ENCODE measurements at regions not wholly inside any gene's neighbourhood (a gene's known extent, or its start where the extent isn't known, plus 50 kb on each side); places are given as distances from the start of the nearest gene placed in this dataset.
"Not testable (repeated sequence)": the region's sequence is repeated elsewhere in the genome, so short reads cannot be mapped to it uniquely, and the experiment has no call there.

DNA sequence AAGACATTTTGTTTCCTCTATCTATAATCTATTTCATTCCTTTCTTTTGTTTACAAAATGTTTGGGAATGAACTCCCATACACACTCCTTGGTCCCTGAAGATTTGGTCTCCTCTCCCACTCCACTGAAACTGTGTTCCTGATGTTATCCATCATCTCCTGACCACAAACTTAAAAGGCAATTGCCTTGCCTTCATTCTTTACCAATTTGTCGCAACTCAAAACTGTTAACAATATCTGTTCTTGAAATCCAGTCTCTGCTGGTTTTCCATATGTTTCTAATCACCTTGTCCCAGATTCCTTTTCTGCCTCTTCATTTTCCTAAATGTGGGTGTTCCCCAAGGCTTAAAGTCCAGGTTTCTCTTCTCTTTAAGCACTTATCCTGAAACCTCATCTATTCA, 262.2 kb upstream of the TTC29 start:
- DNase-seq (ENCODE audit: low spot score): no peak
- intact Hi-C loops (cut with DNase I): no loop called here

DNA sequence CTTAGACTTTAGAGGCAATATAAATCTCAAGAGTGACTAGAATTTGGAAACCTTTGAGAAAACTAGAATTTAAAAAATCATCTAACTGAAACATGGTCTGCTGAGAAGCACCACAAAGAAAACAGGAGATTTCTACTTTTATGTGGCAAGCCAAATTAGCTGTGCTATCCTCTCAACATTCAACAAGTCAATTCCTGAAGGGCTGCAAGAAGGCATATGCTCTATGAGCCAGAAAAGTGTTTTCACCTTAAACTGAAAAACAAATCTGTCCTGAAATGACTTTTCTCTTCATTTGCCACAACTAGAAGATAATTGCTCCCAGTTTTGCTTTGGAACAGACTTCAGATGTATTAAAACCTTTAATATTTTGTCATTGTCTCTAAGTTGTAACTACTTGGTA, 263.2 kb upstream of the EDNRA start:
- no peak for DNase-seq (ENCODE audit: low spot score)
- intact Hi-C loops (cut with DNase I): no loop called here

DNA sequence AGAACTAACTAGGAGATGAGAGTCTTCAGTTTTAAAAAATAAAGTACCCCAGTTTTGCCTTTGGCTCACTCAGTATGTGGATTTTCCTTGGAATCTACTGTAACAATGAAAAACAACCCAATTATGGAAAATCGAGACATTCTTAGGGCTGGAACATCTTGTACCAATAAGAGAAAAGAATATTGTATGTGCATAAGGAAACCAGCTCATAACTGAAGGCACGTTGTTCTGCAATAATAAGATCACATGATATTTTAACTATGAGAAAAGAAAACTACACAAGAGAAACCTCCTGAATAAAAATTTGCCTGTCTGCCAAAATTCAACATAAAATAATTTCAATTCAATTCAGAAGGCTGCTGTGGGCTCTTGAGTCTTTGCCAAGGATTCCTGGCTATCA, 261.8 kb upstream of the EDNRA start:
- DNase-seq (ENCODE audit: low spot score): no peak
- intact Hi-C loops (cut with DNase I): no loop called here

DNA sequence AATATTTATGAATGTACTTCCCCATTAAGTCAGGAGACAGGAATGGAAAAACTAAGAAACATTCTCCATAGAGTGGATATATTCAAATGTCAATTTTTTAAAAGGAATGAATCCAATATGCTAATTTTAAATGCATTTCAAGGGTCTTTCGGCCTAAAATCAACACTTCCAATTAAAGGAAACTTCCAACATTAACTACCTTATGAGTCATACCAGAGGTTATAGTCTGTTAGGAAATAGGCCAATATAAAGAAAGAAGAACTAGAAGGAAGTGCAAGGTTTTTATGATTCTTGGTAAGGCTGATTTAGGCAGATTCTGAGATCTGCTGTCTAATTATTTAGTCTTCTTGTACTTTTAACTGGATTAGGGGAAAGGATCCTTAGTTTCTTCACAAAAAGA, 260.1 kb upstream of the EDNRA start:
- DNase-seq (ENCODE audit: low spot score): no peak
- intact Hi-C loops (cut with DNase I): no loop called here

DNA sequence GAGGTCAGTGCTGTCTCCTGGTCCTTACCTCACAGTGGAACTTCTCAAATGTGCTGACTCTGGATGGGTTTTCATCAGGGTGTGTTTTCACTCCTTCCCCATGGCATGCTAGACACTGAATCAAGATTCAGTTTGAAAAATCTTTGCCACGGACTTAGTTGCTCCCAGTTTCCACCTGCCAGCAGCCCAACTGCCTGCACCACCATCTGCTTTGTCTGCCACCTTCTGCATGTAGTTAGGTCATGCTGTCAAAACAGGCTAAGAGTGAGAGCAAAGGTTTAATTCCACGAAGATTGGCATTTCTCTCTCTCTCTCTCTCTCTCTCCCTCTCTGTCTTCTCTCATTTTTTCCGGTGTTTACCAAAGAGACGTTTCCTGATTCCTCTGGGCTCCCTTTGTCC, 258.0 kb upstream of the EDNRA start:
- intact Hi-C loops (cut with DNase I): no loop called here
- DNase-seq (ENCODE audit: low spot score): no peak

DNA sequence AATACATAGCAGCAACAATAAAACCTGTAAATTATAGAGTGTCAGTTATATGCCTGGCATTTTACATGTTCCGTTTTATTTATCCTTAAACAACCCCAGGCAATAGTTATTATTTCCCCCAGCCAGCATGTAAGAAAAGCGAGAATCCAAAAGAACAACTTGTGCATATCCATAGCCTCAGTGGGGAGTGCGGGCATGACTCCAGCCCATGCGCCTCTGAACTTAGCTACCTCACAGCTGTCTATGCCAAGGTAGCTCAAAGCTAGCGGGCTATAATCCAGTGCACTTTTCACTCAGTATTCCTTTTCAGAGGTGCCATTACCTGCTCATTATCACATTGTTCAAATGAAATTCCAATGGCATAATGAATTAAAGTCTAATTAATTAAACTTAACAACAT, 257.3 kb upstream of the EDNRA start:
- intact Hi-C loops (cut with DNase I): no loop called here
- no peak for DNase-seq (ENCODE audit: low spot score)

DNA sequence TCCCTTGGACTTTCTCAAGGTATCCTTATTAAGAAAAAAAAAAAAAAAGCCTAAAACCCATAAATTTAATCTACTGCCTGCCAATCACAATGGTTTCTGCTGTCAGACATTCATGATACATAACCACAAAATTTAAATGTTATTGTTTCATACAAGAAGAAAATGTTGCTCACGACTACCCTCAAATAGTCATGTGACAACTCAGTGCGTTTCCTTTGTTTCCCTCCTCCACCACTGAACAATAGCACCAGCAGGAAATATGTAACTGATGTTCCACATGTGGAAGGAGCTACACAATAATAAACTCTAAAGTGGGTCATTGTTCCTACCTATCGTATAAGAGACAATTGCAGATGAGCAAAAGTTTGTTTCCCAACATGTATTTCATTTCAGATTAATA, 244.1 kb upstream of the EDNRA start:
- intact Hi-C loops (cut with DNase I): no loop called here

DNA sequence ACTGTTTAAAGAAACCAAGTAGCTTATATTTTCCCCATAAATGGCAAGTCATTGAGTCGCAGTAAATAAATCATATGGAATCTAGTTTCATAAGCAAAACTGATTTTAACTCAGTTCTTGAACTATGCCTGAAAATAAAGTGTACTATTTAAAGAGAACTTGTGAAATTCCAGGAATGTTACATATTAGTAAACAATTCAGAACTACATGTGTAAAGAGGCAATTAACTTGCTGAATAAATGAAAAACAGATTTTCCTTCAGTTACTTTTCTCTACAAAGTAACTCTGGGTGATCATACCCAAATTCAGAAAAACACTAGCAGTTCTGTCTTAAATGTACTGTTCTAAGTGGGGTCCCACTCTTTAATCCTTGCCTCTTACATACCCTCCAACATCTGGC, 236.1 kb upstream of the EDNRA start:
- intact Hi-C loops (cut with DNase I): loop anchor here (10.0 kb wide), 1 partner anchor 50 kb away; no protein-coding TSS in a partner anchor
- no peak for DNase-seq (ENCODE audit: low spot score)

More for the DNA sequence above, 244.1 kb upstream of the EDNRA start:
- no peak for DNase-seq (ENCODE audit: low spot score)

DNA sequence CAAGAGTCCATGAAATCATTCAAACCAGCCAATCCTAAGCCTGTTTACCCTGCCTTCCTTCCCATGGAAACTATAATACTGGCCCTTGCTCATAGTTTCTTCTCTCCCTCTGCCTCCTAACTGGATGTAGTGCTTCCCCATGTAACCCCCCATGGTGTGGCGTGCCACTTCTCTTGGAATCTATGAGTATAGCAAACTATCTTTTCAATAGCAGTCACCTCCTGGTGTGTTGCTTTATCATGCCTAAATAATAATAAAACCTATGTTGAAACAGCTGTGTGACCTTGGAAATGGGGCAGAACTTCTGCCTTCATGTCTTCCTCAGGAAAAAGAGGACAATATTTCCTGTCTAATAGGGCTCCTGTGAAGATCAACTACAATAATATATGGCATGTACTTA, 234.8 kb upstream of the EDNRA start:
- no peak for DNase-seq (ENCODE audit: low spot score)
- intact Hi-C loops (cut with DNase I): loop anchor here (10.0 kb wide), 1 partner anchor 49 kb away; no protein-coding TSS in a partner anchor

DNA sequence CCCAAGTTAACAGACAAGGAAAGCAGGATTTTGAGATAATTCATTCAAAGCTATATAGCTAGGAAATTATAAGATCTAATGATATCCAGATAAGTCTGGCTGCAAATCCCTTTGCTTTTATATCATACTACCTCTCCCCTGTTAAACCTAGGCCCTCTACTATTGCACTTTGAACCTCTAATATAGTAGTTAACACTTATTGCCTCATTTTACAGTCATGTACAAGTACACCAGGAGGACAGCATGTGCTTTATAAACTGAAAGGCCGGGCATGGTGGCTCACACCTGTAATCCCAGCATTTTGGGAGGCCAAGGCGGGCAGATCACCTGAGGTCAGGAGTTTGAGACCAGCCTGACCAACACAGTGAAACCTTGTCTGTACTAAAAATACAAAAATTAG, 234.4 kb upstream of the EDNRA start:
- intact Hi-C loops (cut with DNase I): loop anchor here (10.0 kb wide), 1 partner anchor 48 kb away; no protein-coding TSS in a partner anchor
- not testable (repeated sequence) for DNase-seq (ENCODE audit: low spot score)

DNA sequence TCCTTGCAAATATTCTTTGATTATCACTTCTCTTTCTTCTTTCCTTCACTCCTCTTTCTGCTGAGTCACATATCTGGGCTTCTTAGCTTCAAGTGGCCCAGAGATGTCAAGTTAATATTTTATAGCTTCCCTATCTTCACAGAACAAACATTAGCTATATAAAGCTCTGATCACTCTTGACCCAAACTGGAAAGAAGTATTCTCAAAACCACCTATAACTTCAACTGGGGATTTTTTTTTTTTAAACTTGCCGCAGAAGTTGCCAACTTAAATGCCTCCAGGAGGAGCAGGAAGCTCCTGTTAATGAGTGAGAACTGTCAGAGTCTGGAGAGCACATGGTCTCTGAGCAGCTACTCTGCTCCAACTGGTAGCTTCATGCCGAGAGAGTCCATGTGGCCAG, 233.3 kb upstream of the EDNRA start:
- DNase-seq (ENCODE audit: low spot score): no peak
- intact Hi-C loops (cut with DNase I): loop anchor here (10.0 kb wide), 1 partner anchor 47 kb away; no protein-coding TSS in a partner anchor

DNA sequence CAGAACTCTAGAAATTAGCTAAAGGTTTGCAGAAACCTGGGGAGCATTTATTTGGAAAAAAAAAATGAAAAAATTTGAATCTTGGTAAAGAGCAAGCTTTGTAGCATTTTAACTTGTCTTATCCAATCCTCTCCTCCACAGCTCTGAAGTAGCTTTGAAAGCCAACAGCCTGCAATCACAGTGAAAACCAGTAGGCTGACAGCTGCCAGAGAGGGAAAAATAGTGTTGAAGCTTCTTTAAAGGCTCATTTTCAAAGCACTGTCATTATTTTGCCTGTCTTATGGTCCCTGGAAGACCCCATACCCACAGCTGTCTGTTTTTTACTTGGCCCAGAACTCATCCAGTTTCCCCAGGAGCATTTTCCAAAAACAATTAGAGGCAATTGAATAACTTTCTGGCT, 230.8 kb upstream of the EDNRA start:
- intact Hi-C loops (cut with DNase I): no loop called here

DNA sequence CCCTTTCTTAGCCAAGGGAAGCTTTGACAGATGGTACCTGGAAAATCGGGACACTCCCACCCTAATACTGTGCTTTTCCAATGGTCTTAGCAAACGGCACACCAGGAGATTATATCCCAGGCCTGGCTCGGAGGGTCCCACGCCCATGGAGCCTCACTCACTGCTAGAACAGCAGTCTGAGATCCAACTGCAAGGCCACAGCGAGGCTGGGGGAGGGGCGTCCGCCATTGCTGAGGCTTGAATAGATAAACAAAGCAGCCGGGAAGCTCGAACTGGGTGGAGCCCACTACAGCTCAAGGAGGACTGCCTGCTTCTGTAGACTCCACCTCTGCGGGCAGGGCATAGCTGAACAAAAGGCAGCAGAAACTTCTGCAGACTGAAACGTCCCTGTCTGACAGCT, 225.6 kb upstream of the EDNRA start:
- intact Hi-C loops (cut with DNase I); DNase-seq (ENCODE audit: low spot score): not testable (repeated sequence)

More for the DNA sequence above, 230.8 kb upstream of the EDNRA start:
- no peak for DNase-seq (ENCODE audit: low spot score)

DNA sequence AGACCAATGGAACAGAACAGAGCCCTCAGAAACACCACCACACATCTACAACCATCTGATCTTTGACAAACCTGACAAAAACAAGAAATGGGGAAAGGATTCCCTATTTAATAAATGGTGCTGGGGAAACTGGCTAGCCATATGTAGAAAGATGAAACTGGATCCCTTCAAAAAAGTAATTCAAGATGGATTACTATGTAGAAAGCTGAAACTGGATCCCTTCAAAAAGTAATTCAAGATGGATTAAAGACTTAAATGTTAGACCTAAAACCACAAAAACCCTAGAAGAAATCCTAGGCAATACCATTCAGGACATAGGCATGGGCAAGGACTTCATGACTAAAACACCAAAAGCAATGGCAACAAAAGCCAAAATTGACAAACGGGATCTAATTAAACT, 221.6 kb upstream of the EDNRA start:
- intact Hi-C loops (cut with DNase I); DNase-seq (ENCODE audit: low spot score): not testable (repeated sequence)

DNA sequence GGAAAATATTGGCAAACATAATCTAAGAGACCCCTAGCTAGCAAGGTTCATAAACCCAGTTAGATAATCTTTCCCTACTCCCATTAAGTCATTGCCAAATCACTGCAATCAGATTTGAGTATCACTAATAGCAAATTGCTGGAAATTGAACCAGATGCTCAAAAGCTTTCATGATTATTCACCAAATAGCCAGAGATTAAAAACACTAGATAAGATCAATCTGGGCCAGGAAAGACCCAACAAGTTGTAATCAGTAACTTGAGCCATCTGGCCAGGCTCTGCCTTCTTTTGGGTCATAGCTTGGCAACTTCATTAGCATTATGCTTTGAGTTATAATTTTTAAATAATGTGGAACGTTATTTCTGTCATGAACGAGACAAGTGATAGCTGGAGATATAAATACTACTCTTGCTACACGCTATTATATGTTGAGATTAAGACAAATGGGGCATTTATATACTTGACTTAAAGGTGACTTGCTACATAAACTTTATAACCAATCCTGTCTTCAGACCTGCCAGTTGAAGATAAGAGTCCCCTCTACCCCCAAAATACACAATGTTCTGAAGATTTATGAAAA, 196.6 kb upstream of the EDNRA start:
- intact Hi-C loops (cut with DNase I): no loop called here
- no peak for DNase-seq (ENCODE audit: low spot score)

DNA sequence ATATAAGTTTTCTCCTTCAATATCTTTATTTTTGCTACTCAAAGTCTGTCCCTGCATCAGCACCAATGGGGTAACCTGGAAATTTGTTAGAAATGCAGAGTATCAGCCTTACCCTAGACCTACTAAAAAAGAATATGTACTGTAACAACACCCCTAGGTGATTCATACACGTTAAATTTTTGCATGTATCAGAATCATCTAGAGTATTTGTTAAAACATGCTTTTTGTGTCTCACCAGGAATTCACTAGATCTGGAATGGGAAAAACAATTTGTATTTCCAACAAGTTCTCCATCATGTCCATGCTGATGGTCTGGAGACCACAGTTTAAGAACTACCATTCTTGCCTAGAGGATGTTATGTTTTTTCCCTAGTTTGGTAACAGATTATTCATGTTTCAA, 196.0 kb upstream of the EDNRA start:
- intact Hi-C loops (cut with DNase I): no loop called here

DNA sequence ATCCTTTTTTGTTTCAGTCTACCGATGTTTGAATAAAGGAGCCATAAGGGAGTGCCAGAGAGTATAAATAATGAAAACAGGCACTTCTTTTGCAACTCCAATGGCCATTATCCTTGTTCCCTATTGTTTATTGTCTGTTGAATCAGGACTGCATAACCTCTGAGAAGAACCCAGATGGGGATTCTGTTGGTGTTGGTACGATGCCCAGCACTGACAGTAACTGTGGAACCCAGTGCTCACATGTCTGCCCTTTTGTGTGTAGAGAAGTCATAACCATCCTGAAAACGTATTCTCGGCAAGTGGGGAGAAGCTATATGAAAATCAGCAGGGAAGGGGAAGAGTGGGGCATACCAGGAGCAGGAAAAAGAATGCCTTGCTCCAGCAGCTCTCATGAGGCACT, 195.1 kb upstream of the EDNRA start:
- DNase-seq (ENCODE audit: low spot score): no peak
- intact Hi-C loops (cut with DNase I): no loop called here

More for the DNA sequence above, 196.0 kb upstream of the EDNRA start:
- no peak for DNase-seq (ENCODE audit: low spot score)

DNA sequence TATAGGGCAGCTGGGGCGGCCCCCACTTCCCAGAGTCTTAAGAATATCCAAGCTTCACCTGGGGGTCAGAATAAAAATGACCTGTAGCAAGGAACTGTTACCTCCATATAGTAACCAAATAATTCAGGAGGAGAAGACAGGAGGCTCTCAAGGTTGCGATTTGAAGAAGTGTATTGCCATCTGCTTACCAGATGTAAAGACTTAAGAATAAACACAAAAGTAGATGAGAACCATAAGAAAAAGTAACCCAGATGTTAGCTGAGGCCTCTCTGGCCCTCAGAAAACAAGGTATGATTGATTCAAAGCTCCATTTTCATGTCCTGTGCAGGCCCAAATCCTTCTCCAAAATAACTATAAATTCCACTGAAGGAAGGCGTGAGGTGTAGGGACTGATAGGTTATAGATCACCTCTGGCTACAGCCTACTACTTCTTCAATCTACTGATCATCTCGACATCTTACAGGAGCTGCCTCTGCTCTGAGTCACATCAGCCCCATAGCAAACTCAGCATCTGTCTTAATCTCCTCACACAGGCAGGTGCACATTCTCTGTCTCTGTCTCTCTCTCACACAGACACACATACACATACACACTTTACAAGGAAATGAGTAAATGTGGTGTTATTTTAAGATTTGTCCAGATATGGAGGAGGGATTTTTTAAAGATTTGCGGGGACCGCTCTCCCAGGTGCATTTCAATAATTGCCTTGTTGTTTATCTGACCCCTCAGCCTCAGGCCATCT, 193.9 kb upstream of the EDNRA start:
- no peak for DNase-seq (ENCODE audit: low spot score)
- intact Hi-C loops (cut with DNase I): no loop called here

DNA sequence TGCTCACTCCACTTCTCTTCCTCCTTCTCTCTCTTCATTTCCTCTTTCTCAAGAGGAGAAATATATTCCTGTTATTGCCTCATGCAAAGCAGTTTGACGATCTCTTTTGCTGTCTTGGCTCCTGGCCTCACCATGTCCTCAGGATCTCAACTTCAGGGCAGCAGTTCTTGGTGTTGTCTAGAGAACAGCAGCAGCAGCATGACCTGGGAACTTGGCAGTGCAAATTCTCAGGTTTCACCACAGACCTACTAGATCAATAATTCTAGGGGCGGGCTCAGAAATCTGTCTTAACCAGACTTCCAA, 193.4 kb upstream of the EDNRA start:
- intact Hi-C loops (cut with DNase I): no loop called here

DNA sequence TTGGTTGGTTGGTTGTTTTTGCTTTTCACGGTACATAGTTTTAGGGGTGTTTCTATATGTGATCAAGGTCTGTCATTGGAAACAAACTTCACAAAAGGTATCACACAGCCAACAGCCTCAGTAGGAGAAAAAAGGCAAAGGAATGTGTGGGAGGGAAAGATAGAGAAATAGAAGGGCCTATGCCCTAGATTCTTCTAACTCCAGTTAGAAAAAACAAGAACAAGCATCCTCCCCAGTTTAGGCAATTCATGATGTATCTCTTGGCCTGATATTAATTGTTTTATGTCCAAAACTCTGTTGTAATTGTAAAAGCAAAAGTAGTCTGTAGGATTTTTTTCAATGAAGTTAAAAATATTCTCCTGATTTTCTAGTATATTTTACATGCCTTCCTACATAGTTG, 192.4 kb upstream of the EDNRA start:
- DNase-seq (ENCODE audit: low spot score): no peak
- intact Hi-C loops (cut with DNase I): no loop called here

More for the DNA sequence above, 193.4 kb upstream of the EDNRA start:
- DNase-seq (ENCODE audit: low spot score): peak; percentile 69

DNA sequence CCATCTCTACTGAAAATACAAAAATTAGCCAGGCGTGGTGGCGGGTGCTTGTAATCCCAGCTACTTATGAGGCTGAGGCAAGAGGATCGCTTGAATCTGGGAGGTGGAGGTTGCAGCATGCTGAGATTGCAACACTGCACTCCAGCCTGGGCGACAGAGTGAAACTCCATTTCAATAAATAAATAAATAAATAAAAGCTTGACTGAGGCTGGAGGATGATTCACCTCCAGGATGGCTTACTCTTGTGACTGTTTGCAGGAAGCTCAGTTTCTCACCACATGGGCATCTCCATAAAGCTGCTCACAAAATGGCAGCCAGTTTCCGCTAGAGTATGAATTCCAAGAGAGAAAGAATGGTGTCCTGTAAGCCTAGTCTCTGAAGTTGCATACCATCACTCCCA, 191.7 kb upstream of the EDNRA start:
- intact Hi-C loops (cut with DNase I): no loop called here
- no peak for DNase-seq (ENCODE audit: low spot score)
